ENCODE measurements at regions not wholly inside any gene's neighbourhood (a gene's known extent, or its start where the extent isn't known, plus 50 kb on each side); places are given as distances from the start of the nearest gene placed in this dataset.

- no peaks in the 10 kb centered on the region for H3K27me3 ChIP-seq (ENCODE audit: control insufficient read depth in 1 of 2, insufficient read depth in 2 of 2, low read length in 2 of 2)
- H3K4me1 Mint-ChIP-seq (ENCODE audit: low read depth): no peaks in the 10 kb centered on the region
- H3K4me3 ChIP-seq (ENCODE audit: low read length): no peak overlapping the region
- no peak overlapping the region for H3K27ac Mint-ChIP-seq
- H3K9me3 ChIP-seq (ENCODE audit: control insufficient read depth in 1 of 2, insufficient read depth in 1 of 2, low read length in 2 of 2): no peaks in the 10 kb centered on the region
- ChIA-PET CTCF (no interaction called here), POLR2A (no interaction called here)
- no peaks in the 10 kb centered on the region for H3K36me3 Mint-ChIP-seq (ENCODE audit: low read depth)
- H3K36me3 ChIP-seq (ENCODE audit: insufficient read depth, low read length): no peaks in the 10 kb centered on the region
- no peak for DNase-seq
- no peak overlapping the region for H3K4me3 Mint-ChIP-seq
- intact Hi-C loops (cut with DNase I, micrococcal nuclease): no loop called here
- no peaks in the 10 kb centered on the region for H3K27me3 Mint-ChIP-seq
- no peaks in the 10 kb centered on the region for H3K4me1 ChIP-seq (ENCODE audit: insufficient read depth, low read length)
- no peak for ATAC-seq (ENCODE audit: poor library complexity)
- TF ChIP-seq CTCF (IDR thresholded peaks at IDR 0.05): no peak
- H3K27ac ChIP-seq (ENCODE audit: low read depth in 1 of 2, low read length in 2 of 2): no peak overlapping the region
- no peaks in the 10 kb centered on the region for H3K9me3 Mint-ChIP-seq
Measured at GRCh38 chr6:19463925-19464324, 373.2 kb upstream of the ID4 start.

GRCh38 chr6:19465256-19465655, 371.9 kb upstream of the ID4 start:
- Mint-ChIP-seq H3K27me3 (no peaks in the 10 kb centered on the region), H3K9me3 (no peaks in the 10 kb centered on the region), H3K27ac (no peak overlapping the region), H3K36me3 (ENCODE audit: low read depth) (no peaks in the 10 kb centered on the region), H3K4me1 (ENCODE audit: low read depth) (no peaks in the 10 kb centered on the region), H3K4me3 (no peak overlapping the region)
- POLR2A ChIA-PET: no interaction called here
- H3K27ac ChIP-seq (ENCODE audit: low read depth in 1 of 2, low read length in 2 of 2): no peak overlapping the region
- no peak overlapping the region for H3K4me3 ChIP-seq (ENCODE audit: low read length)
- no peak for TF ChIP-seq CTCF (IDR thresholded peaks at IDR 0.05)
- no peak for DNase-seq
- intact Hi-C loops (cut with DNase I, micrococcal nuclease): no loop called here
- no peaks in the 10 kb centered on the region for H3K9me3 ChIP-seq (ENCODE audit: control insufficient read depth in 1 of 2, insufficient read depth in 1 of 2, low read length in 2 of 2)
- H3K27me3 ChIP-seq (ENCODE audit: control insufficient read depth in 1 of 2, insufficient read depth in 2 of 2, low read length in 2 of 2): no peaks in the 10 kb centered on the region
- ATAC-seq (ENCODE audit: poor library complexity): no peak
- H3K4me1 ChIP-seq (ENCODE audit: insufficient read depth, low read length): no peaks in the 10 kb centered on the region
- no peaks in the 10 kb centered on the region for H3K36me3 ChIP-seq (ENCODE audit: insufficient read depth, low read length)
- CTCF ChIA-PET: no interaction called here

GRCh38 chr6:19465760-19466159, 371.4 kb upstream of the ID4 start:
- Mint-ChIP-seq H3K9me3 (no peaks in the 10 kb centered on the region), H3K4me3 (no peak overlapping the region), H3K4me1 (ENCODE audit: low read depth) (no peaks in the 10 kb centered on the region), H3K36me3 (ENCODE audit: low read depth) (no peaks in the 10 kb centered on the region), H3K27me3 (no peaks in the 10 kb centered on the region), H3K27ac (no peak overlapping the region)
- no peak for DNase-seq
- no peak for TF ChIP-seq CTCF (IDR thresholded peaks at IDR 0.05)
- intact Hi-C loops (cut with DNase I, micrococcal nuclease): no loop called here
- ATAC-seq (ENCODE audit: poor library complexity): no peak
- CTCF ChIA-PET: no interaction called here
- no peaks in the 10 kb centered on the region for H3K9me3 ChIP-seq (ENCODE audit: control insufficient read depth in 1 of 2, insufficient read depth in 1 of 2, low read length in 2 of 2)
- no peaks in the 10 kb centered on the region for H3K27me3 ChIP-seq (ENCODE audit: control insufficient read depth in 1 of 2, insufficient read depth in 2 of 2, low read length in 2 of 2)
- H3K4me3 ChIP-seq (ENCODE audit: low read length): no peak overlapping the region
- POLR2A ChIA-PET: no interaction called here
- no peaks in the 10 kb centered on the region for H3K36me3 ChIP-seq (ENCODE audit: insufficient read depth, low read length)
- no peaks in the 10 kb centered on the region for H3K4me1 ChIP-seq (ENCODE audit: insufficient read depth, low read length)
- no peak overlapping the region for H3K27ac ChIP-seq (ENCODE audit: low read depth in 1 of 2, low read length in 2 of 2)

Measured in CD4-positive, alpha-beta T cell (primary cell).